Left ventricle myocardium inferior (tissue), 1 donor: ENCODE measurements at regions not wholly inside any gene's neighbourhood (a gene's known extent, or its start where the extent isn't known, plus 50 kb on each side); places are given as distances from the start of the nearest gene placed in this dataset.

Experiments
- DNase-seq: peaks from one replicate; pipeline ENCODE4 v3.0.0-alpha.2; 2020
- H3K27ac ChIP-seq: fragments of 200-600 bp; replicated peaks from 2 replicates; pipeline ENCODE4 v1.8.0; 2021
- H3K27me3 ChIP-seq: fragments of 200-600 bp; 2 replicates; pipeline ENCODE4 v1.8.0; 2021; ENCODE audit warnings: low read depth
- H3K36me3 ChIP-seq: fragments of 200-600 bp; 2 replicates; pipeline ENCODE4 v1.8.0; 2021
- H3K4me1 ChIP-seq: fragments of 200-600 bp; 2 replicates; pipeline ENCODE4 v1.8.0; 2021
- H3K4me3 ChIP-seq: fragments of 200-600 bp; 2 replicates; pipeline ENCODE4 v1.8.0; 2021; ENCODE audit warnings: mild to moderate bottlenecking, moderate library complexity
- H3K9me3 ChIP-seq: fragments of 200-600 bp; replicated peaks from 2 replicates; pipeline ENCODE4 v1.8.0; 2021
- intact Hi-C: fragments of 100-400 bp; cut with micrococcal nuclease; formaldehyde crosslinking; loops from one replicate; pipeline ENCODE4 v1.11.0; 2022
- TF ChIP-seq, protein P1 (sequence below): fragments of 200-600 bp; IDR thresholded peaks from 2 replicates; pipeline ENCODE4 v1.8.0; 2021; ENCODE audit warnings: antibody characterized with exemption, mild to moderate bottlenecking, borderline replicate concordance
- donor health status: DM: no; HTN: yes; CAD: no; lungs with severe emphysema.

DNA sequence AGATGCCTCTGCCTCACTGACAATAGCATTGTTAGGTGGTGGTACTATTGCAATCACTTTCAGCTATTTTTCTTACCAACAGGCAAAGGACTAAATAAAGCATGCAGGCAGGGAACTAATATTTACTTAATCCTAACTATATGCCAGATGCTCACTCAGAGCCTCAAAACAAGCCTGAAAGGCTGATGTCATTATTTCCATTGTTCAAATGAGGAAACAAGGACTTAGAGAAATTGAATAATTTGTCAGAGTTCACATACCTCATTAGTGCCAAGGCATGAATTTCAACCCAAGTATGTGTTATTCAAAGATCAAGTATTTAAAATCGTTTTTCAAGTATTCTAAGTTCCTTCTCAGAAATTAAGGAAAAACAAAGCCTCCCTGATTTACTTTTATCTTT lies 374.9 kb upstream of the TECRL start:
- DNase-seq = no peak
- no peaks in the 10 kb centered on the region for H3K4me1 ChIP-seq
- H3K27me3 ChIP-seq = no peaks in the 10 kb centered on the region
- H3K9me3 ChIP-seq = no peaks in the 10 kb centered on the region
- no peak overlapping the region for H3K27ac ChIP-seq
- no peaks in the 10 kb centered on the region for H3K36me3 ChIP-seq
- TF ChIP-seq, protein P1, sequence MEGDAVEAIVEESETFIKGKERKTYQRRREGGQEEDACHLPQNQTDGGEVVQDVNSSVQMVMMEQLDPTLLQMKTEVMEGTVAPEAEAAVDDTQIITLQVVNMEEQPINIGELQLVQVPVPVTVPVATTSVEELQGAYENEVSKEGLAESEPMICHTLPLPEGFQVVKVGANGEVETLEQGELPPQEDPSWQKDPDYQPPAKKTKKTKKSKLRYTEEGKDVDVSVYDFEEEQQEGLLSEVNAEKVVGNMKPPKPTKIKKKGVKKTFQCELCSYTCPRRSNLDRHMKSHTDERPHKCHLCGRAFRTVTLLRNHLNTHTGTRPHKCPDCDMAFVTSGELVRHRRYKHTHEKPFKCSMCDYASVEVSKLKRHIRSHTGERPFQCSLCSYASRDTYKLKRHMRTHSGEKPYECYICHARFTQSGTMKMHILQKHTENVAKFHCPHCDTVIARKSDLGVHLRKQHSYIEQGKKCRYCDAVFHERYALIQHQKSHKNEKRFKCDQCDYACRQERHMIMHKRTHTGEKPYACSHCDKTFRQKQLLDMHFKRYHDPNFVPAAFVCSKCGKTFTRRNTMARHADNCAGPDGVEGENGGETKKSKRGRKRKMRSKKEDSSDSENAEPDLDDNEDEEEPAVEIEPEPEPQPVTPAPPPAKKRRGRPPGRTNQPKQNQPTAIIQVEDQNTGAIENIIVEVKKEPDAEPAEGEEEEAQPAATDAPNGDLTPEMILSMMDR = no peak
- intact Hi-C loops = no loop called here
- H3K4me3 ChIP-seq = no peak overlapping the region

DNA sequence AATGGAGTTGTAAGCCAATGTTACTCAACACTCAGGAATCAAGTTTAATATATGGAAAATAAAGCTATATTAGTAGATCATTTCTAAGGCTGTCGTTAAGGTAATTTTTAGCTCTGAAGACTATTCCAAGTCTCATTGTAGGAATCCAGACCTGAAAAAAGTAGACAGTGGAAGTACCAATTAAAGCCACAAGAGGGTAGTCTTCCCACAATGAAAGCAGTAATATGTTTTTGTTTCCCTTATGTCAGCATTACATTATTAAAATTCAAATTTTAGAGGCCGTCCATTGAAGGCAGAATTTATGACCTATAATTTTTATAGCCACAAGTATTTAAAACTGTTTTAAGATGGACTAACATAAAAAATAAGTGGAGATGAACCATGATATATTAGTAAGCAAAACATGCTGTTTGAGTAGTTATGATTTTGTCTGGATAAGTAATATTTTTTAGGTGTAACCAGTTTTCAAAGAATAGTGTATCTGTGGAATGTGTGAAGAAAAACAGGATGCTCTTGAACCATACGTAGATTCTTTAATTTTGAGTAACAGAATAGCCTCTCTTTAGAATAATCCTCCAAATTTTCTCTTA lies 372.6 kb upstream of the TECRL start:
- intact Hi-C loops = no loop called here
- Histone ChIP-seq H3K27ac (no peak overlapping the region), H3K9me3 (no peaks in the 10 kb centered on the region), H3K27me3 (no peaks in the 10 kb centered on the region), H3K4me1 (no peaks in the 10 kb centered on the region), H3K4me3 (no peak overlapping the region), H3K36me3 (no peaks in the 10 kb centered on the region)
- DNase-seq = no peak
- TF ChIP-seq, protein P1 = peak; percentile 72

DNA sequence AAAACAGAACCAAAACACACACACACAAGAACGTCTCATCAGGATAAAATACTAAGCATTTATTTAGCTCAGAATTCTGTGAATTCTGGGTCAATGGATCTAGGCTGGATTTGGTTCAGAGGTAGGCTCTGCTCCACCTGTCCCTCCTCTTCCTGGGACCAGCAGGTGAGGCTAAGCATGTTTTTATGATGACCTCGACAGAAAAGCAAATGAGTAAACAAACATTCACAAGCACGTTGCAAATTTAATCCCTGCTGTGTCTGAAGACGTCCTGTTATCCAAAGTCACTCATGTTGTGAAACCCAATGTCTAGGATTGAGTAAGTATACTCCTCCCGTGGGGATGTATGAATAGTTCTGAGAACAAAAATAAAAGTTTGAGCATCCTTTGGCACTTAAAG lies 371.4 kb upstream of the TECRL start:
- H3K4me3 ChIP-seq = no peak overlapping the region
- no peak overlapping the region for H3K27ac ChIP-seq
- intact Hi-C loops = no loop called here
- H3K4me1 ChIP-seq = no peaks in the 10 kb centered on the region
- no peaks in the 10 kb centered on the region for H3K9me3 ChIP-seq
- no peaks in the 10 kb centered on the region for H3K36me3 ChIP-seq
- no peak for DNase-seq
- H3K27me3 ChIP-seq = no peaks in the 10 kb centered on the region
- TF ChIP-seq, protein P1 = no peak

DNA sequence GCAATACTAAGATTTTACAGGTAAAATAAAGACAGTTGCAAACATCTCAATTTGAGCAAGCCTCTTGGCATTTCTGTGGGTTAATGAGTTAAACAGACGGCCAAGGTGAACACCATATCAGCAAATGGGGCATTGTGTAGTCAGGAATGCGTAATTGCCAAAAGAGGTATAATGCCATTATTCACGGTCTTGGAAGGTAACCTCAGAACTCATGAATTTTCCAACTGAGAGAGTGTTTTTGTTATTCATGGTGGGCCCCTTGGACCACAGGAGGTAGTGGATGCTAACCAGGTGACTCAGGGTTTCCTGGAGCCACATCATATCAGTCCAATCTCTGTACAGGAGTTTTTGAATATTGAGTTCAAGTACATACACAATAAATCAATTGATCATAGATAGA lies 368.0 kb upstream of the TECRL start:
- no peak for DNase-seq
- Histone ChIP-seq H3K27ac (no peak overlapping the region), H3K36me3 (no peaks in the 10 kb centered on the region), H3K9me3 (no peaks in the 10 kb centered on the region), H3K4me3 (no peak overlapping the region), H3K27me3 (no peaks in the 10 kb centered on the region), H3K4me1 (no peaks in the 10 kb centered on the region)
- TF ChIP-seq, protein P1 = no peak
- intact Hi-C loops = no loop called here

DNA sequence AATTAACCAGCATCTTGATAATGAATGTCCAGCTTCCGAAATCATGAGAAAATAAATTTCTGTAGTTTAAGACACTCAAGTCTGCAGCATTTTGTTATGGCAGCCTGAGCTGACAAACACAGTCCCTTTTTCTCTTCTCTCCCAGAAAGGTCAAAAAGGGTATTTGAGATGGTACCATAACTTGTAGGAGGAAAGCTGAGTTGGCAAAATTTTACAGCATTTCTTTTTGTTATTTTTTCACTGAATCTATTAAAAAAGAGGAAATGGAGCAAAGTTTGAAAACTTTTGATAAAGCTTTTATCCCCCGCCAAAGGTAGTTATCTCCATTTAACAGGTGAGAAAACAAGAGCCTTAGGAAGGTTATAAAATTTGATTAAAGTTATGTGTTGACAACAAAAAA lies 367.6 kb upstream of the TECRL start:
- intact Hi-C loops = no loop called here
- Histone ChIP-seq H3K4me3 (no peak overlapping the region), H3K9me3 (no peaks in the 10 kb centered on the region), H3K27me3 (no peaks in the 10 kb centered on the region), H3K27ac (no peak overlapping the region), H3K4me1 (no peaks in the 10 kb centered on the region), H3K36me3 (no peaks in the 10 kb centered on the region)
- no peak for DNase-seq
- TF ChIP-seq, protein P1 = no peak

DNA sequence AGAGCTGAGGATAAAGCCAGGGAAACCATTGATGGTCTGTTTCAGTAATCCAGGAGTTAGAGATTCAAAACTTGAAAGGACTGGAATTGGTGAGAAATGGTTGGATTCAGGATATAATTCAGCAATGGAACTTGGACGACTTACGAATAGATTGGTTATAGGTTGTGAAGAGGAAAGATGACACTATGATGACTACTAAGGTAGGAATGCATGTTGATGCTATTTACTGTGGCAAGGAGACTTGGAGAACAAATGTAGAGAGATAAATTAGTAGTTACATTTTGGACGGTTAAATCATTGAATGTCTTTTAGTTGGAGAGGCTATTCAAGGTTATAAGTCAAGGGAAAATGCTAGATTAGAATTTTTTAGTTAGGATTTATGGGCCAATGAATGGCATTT lies 365.4 kb upstream of the TECRL start:
- Histone ChIP-seq H3K4me1 (no peaks in the 10 kb centered on the region), H3K36me3 (no peaks in the 10 kb centered on the region), H3K27me3 (no peaks in the 10 kb centered on the region), H3K9me3 (no peaks in the 10 kb centered on the region), H3K27ac (no peak overlapping the region), H3K4me3 (no peak overlapping the region)
- no peak for DNase-seq
- TF ChIP-seq, protein P1 = no peak
- intact Hi-C loops = no loop called here
